HEK293 (cell line): ENCODE measurements at regions not wholly inside any gene's neighbourhood (a gene's known extent, or its start where the extent isn't known, plus 50 kb on each side); places are given as distances from the start of the nearest gene placed in this dataset.

Experiments
- CTCF ChIA-PET: fragments of 350-600 bp; formaldehyde crosslinking; extraction: SDS; loops from one replicate; lab custom pipeline; 2021; ENCODE audit warnings: antibody characterized with exemption; lab: Yijun Ruan, JAX
- POLR2A ChIA-PET: fragments of 300-600 bp; formaldehyde crosslinking; extraction: SDS; loops from one replicate; lab custom pipeline; 2020; ENCODE audit warnings: antibody characterized with exemption, inconsistent platforms; lab: Yijun Ruan, JAX
- H3K27ac ChIP-seq: fragments of 200-500 bp; sonication (Bioruptor generic); 2 replicates; pipeline ENCODE4 v1.5.1; 2014; ENCODE audit warnings: low read depth, low read length, control low read depth, inconsistent platforms; ENCODE audit errors: extremely low read depth
- H3K36me3 ChIP-seq, 2 experiments: fragments of 200-500 bp in 1 of 2; sonication (Bioruptor generic) in 1 of 2; 1 replicate in 1 of 2; 2 replicates in 1 of 2; pipeline ENCODE4 v1.5.1; 2014 to 2017; ENCODE audit warnings: inconsistent platforms in 2 of 2, low read length in 2 of 2; ENCODE audit not compliant: control insufficient read depth in 2 of 2, insufficient read depth in 1 of 2
- H3K4me1 ChIP-seq: fragments of 200-500 bp; sonication (Bioruptor generic); 2 replicates; pipeline ENCODE4 v1.5.1; 2014; ENCODE audit warnings: mild to moderate bottlenecking, low read length, inconsistent platforms; ENCODE audit not compliant: control insufficient read depth, insufficient read depth
- H3K4me3 ChIP-seq: 2 replicates; pipeline ENCODE4 v1.5.1; 2011; ENCODE audit warnings: low read depth, mild to moderate bottlenecking, control low read depth, low read length, moderate library complexity
- H3K9me3 ChIP-seq: fragments of 200-500 bp; sonication (Bioruptor generic); 2 replicates; pipeline ENCODE4 v1.5.1; 2014; ENCODE audit warnings: low read depth, low read length, inconsistent platforms; ENCODE audit not compliant: control insufficient read depth, insufficient read depth
- SP7 ChIP-seq: fragments of 450-650 bp; formaldehyde crosslinking; IDR thresholded peaks from 2 replicates; pipeline ENCODE4 v1.5.1; 2016; ENCODE audit warnings: missing biosample characterization, missing genetic modification characterization
- ZNF121 ChIP-seq: fragments of 450-650 bp; formaldehyde crosslinking; IDR thresholded peaks from 2 replicates; pipeline ENCODE4 v1.5.1; 2016; ENCODE audit warnings: missing biosample characterization, missing genetic modification characterization
- ZNF132 ChIP-seq: fragments of 450-650 bp; formaldehyde crosslinking; IDR thresholded peaks from 2 replicates; pipeline ENCODE4 v1.5.1; 2017; ENCODE audit warnings: missing biosample characterization, missing genetic modification characterization, borderline replicate concordance
- ZNF335 ChIP-seq: fragments of 450-650 bp; formaldehyde crosslinking; conservative IDR thresholded peaks from 2 replicates; pipeline ENCODE4 v1.5.1; 2016; ENCODE audit warnings: missing biosample characterization, missing genetic modification characterization
- ZNF394 ChIP-seq: fragments of 450-650 bp; formaldehyde crosslinking; IDR thresholded peaks from 2 replicates; pipeline ENCODE4 v1.5.1; 2016; ENCODE audit warnings: missing biosample characterization, missing genetic modification characterization, mild to moderate bottlenecking, moderate library complexity, borderline replicate concordance
- ZNF423 ChIP-seq: fragments of 450-650 bp; formaldehyde crosslinking; IDR thresholded peaks from 2 replicates; pipeline ENCODE4 v1.5.1; 2016; ENCODE audit warnings: missing biosample characterization, missing genetic modification characterization
- ZNF560 ChIP-seq: fragments of 450-650 bp; formaldehyde crosslinking; IDR thresholded peaks from 2 replicates; pipeline ENCODE4 v1.5.1; 2017; ENCODE audit warnings: missing biosample characterization, missing genetic modification characterization, borderline replicate concordance
- ZNF561 ChIP-seq: fragments of 450-650 bp; IDR thresholded peaks from 2 replicates; pipeline ENCODE4 v1.5.1; 2018; ENCODE audit warnings: missing biosample characterization, missing genetic modification characterization, borderline replicate concordance
- TF ChIP-seq, protein P1 (sequence below): fragments of 450-650 bp; formaldehyde crosslinking; IDR thresholded peaks from 2 replicates; pipeline ENCODE4 v1.5.1; 2016; ENCODE audit warnings: missing biosample characterization, missing genetic modification characterization
- TF ChIP-seq, protein P2 (sequence below): fragments of 450-650 bp; formaldehyde crosslinking; IDR thresholded peaks from 2 replicates; pipeline ENCODE4 v1.5.1; 2016; ENCODE audit warnings: missing biosample characterization, missing genetic modification characterization
- TF ChIP-seq, protein P3 (sequence below): fragments of 450-650 bp; formaldehyde crosslinking; IDR thresholded peaks from 2 replicates; pipeline ENCODE4 v1.5.1; 2016; ENCODE audit warnings: missing biosample characterization, missing genetic modification characterization
- TF ChIP-seq, protein P4 (sequence below): fragments of 450-650 bp; formaldehyde crosslinking; IDR thresholded peaks from 2 replicates; pipeline ENCODE4 v1.5.1; 2016; ENCODE audit warnings: missing biosample characterization, missing genetic modification characterization

DNA sequence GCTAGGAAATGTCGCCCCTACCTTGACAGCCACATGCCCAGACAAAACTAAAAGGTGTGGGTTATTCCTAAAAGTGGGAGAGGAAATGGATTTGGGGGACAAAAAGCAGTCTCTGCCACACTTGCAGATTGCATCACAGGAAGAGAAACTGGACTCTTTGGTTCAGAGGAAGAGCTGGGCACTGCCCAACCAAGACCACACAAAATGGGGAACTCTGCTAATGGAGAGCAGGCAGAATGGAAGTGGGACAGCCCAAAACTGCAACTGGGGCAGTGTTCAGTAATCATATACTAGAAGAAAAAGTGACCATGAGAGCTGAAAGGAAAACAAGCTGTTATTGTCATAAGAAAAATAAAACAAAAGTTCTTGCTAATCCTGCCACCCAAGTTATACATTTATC lies 138.9 kb upstream of the FRMD4B start (continued):
- TF ChIP-seq, protein P1, sequence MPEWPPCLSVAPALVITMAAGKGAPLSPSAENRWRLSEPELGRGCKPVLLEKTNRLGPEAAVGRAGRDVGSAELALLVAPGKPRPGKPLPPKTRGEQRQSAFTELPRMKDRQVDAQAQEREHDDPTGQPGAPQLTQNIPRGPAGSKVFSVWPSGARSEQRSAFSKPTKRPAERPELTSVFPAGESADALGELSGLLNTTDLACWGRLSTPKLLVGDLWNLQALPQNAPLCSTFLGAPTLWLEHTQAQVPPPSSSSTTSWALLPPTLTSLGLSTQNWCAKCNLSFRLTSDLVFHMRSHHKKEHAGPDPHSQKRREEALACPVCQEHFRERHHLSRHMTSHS (tag by site-specific recombination), result no peak
- TF ChIP-seq ZNF121 (tag by site-specific recombination) (no peak), SP7 (tag by site-specific recombination) (no peak)
- TF ChIP-seq, protein P2, sequence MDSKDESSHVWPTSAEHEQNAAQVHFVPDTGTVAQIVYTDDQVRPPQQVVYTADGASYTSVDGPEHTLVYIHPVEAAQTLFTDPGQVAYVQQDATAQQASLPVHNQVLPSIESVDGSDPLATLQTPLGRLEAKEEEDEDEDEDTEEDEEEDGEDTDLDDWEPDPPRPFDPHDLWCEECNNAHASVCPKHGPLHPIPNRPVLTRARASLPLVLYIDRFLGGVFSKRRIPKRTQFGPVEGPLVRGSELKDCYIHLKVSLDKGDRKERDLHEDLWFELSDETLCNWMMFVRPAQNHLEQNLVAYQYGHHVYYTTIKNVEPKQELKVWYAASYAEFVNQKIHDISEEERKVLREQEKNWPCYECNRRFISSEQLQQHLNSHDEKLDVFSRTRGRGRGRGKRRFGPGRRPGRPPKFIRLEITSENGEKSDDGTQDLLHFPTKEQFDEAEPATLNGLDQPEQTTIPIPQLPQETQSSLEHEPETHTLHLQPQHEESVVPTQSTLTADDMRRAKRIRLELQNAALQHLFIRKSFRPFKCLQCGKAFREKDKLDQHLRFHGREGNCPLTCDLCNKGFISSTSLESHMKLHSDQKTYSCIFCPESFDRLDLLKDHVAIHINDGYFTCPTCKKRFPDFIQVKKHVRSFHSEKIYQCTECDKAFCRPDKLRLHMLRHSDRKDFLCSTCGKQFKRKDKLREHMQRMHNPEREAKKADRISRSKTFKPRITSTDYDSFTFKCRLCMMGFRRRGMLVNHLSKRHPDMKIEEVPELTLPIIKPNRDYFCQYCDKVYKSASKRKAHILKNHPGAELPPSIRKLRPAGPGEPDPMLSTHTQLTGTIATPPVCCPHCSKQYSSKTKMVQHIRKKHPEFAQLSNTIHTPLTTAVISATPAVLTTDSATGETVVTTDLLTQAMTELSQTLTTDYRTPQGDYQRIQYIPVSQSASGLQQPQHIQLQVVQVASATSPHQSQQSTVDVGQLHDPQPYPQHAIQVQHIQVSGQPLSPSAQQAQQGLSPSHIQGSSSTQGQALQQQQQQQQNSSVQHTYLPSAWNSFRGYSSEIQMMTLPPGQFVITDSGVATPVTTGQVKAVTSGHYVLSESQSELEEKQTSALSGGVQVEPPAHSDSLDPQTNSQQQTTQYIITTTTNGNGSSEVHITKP (tag by site-specific recombination), result no peak

DNA sequence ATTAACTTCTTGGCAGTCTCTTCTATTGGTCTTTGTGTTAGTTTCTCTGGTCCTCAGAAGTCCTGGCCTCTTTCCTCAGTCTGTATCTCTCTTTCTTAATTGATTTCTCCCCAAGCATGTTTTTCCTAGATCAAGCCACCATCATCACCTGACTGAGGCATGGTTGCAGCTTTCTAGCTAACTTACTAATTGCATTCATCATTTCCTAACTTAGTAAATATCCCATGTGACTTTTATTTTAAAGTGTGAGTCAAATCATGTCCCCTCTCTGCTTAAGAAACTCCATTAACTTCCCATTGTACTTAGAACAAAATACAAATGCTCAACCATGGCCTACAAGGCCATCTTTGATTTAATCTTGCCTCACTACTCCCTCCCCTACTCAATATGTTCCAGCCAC lies 135.4 kb upstream of the FRMD4B start:
- Histone ChIP-seq H3K4me3 (no peak overlapping the region), H3K4me1 (no peaks in the 10 kb centered on the region)
- TF ChIP-seq ZNF394 (no peak), ZNF560 (no peak), ZNF561 (tag by site-specific recombination) (no peak), ZNF335 (tag by site-specific recombination) (no peak), ZNF423 (tag by site-specific recombination) (no peak)
- TF ChIP-seq, protein P3, sequence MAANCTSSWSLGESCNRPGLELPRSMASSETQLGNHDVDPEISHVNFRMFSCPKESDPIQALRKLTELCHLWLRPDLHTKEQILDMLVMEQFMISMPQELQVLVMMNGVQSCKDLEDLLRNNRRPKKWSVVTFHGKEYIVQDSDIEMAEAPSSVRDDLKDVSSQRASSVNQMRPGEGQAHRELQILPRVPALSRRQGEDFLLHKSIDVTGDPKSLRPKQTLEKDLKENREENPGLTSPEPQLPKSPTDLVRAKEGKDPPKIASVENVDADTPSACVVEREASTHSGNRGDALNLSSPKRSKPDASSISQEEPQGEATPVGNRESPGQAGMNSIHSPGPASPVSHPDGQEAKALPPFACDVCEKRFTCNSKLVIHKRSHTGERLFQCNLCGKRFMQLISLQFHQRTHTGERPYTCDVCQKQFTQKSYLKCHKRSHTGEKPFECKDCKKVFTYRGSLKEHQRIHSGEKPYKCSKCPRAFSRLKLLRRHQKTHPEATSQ (tag by site-specific recombination), result no peak
- TF ChIP-seq, all 188 proteins: peak for 0
- ChIA-PET POLR2A (no interaction called here), CTCF (no interaction called here)
- Histone ChIP-seq H3K36me3 (no peaks in the 10 kb centered on the region), H3K9me3 (no peaks in the 10 kb centered on the region), H3K27ac (no peak overlapping the region)

DNA sequence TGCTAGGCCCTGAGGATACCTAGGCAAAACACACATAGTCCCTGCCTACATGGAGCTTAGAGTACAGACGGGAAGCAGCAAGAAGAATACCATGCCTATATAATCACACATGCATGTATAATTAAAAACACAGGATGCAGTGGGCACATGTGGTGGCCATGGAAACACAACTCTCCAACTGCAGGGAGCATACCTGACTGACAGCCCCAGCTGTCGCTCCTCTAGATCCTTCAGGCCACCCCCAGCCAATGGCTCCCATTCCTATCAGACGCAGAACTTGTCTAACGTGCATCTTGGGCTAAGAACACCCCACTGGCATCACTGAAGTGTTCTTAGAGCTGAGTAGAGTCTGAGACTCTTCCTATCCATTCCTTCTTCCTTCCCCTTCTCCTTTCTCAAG lies 125.5 kb upstream of the FRMD4B start:
- no peak overlapping the region for H3K4me3 ChIP-seq
- H3K27ac ChIP-seq, result no peak overlapping the region
- H3K9me3 ChIP-seq, result no peaks in the 10 kb centered on the region
- H3K36me3 ChIP-seq, result no peaks in the 10 kb centered on the region
- CTCF ChIA-PET, result interaction anchor here (0.6 kb wide), 1 partner anchor 48 kb away, joined by 3 read pairs; no protein-coding TSS in a partner anchor
- POLR2A ChIA-PET, result interaction anchor here (0.6 kb wide), 1 partner anchor 55 kb away, joined by 8 read pairs; no protein-coding TSS in a partner anchor
- H3K4me1 ChIP-seq, result no peaks in the 10 kb centered on the region
- TF ChIP-seq, protein P4, sequence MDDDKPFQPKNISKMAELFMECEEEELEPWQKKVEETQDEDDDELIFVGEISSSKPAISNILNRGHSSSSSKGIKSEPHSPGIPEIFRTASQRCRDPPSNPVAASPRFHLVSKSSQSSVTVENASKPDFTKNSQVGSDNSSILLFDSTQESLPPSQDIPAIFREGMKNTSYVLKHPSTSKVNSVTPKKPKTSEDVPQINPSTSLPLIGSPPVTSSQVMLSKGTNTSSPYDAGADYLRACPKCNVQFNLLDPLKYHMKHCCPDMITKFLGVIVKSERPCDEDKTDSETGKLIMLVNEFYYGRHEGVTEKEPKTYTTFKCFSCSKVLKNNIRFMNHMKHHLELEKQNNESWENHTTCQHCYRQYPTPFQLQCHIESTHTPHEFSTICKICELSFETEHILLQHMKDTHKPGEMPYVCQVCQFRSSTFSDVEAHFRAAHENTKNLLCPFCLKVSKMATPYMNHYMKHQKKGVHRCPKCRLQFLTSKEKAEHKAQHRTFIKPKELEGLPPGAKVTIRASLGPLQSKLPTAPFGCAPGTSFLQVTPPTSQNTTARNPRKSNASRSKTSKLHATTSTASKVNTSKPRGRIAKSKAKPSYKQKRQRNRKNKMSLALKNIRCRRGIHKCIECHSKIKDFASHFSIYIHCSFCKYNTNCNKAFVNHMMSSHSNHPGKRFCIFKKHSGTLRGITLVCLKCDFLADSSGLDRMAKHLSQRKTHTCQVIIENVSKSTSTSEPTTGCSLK (tag by site-specific recombination), result no peak
- peak; percentile 80; the same call in 1 of the 2 replicates for TF ChIP-seq ZNF132 (tag by site-specific recombination)
- TF ChIP-seq, all 188 proteins: peak for 1
